HG03565 (cell line): ENCODE measurements at regions not wholly inside any gene's neighbourhood (a gene's known extent, or its start where the extent isn't known, plus 50 kb on each side); places are given as distances from the start of the nearest gene placed in this dataset.

Source experiments
- ATAC-seq: cut with Tn5 transposase; IDR thresholded peaks from one replicate; pipeline ENCODE4 v1.9.1; 2021; ENCODE audit warnings: mild to moderate bottlenecking, moderate library complexity; ENCODE audit not compliant: unreplicated experiment

DNA sequence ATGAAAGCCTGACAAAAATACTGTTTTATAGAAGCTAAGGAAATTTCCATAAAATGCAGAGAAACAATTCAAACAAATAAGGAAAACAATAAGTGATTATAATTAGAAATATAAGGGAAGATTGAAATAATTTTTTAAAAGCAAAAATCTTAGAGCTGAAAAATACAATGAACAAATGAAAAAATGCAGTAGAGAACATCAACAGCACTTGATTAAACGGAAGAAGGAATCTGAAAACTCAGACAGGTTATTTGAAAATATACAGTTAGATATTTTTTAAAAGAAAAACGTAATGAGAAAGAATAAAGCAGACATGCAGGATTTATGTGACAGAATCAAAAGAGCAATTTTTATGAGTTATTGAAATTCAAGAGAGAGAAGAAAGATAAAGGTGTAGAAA, 279.1 kb upstream of the MAGI2 start:
- no peak for ATAC-seq

DNA sequence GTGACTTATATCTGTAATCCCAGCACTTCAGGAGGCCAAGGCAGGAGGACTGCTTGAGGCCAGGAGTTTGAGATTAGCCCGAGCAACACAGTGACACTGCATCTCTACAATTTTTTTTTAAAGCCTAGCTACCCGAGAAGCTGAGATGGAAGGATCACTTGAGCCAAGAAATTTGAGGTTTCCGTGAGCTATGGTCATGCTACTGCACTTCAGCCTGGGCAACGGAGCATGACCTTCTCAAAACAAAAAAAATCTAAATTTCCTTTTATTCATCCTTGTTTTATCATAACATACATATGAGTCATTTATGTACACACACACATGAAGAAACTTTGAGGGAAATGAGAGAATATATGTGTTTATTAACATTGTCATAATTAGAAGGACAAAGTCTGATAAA, 277.5 kb upstream of the MAGI2 start:
- no peak for ATAC-seq

DNA sequence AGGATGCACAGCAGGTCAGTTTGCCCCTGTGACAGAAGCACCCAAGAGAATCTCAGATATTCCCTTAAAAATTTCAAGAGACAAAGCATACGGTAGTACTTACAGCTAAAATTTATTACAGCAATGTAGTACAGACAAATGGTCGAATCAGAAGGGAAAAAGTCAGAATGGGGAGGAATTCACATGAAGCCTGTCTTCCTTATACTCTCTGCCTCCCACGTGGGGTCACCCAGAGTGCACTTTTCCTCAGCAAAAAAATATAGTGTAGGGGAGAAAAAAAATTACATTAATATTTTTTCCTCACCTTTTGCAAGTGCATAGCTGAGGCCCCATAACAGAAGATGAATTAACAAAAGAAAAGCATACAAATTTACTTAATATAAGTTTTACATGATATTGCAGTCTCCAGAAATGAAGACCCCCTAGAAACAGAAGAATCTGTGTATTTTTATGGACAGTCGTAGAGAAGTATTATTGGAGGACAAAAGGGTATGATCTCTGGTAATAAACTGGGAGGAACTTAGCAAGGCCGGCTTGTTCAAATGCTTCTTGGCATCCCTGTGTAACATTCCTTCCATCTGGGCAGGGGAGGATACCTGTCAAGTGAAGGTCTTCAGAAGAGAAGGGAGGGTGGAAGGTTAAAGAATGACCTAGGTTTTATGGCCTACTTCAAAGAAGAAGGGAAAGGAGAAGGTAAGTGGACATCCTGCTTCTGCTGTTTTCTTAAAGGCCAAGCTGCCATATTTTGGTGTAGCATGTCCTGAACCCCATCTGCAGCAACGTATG, 270.6 kb upstream of the MAGI2 start:
- ATAC-seq = no peak

DNA sequence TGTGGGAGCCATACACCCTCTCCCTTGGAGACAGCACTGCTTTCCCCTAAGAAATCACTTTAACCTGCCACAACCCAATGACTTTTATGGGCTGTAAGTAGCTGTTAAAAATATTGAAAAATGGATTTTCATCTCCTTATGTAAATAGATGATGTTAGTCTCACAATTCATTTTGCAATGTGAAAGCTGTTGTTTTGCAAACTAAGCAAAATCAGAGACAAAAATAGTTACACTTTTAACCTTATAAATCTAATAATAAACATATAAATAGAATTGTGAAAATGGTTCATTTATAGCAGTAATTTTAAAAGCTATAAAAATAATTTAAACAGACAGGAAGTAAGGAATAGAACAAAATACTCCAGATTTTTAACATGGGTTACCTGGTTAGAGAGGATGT, 268.8 kb upstream of the MAGI2 start:
- no peak for ATAC-seq

DNA sequence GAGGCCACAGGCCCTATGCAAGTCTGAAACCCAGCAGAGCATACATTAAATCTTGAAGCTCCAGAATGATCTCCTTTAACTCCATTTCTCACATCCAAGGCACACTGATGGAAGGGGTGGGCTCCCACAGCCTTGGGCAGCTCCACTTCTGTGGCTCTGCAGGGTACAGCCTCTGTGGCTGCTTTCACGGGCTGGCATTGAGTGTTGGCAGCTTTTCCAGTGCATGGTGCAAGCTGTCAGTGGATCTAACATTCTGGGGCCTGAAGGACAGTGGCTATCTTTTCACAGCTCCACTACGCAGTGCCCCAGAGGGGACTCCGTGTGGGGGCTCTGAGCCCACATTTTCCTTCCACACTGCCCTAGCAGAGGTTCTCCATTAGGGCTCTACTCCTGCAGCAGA, 265.7 kb upstream of the MAGI2 start:
- no peak for ATAC-seq

DNA sequence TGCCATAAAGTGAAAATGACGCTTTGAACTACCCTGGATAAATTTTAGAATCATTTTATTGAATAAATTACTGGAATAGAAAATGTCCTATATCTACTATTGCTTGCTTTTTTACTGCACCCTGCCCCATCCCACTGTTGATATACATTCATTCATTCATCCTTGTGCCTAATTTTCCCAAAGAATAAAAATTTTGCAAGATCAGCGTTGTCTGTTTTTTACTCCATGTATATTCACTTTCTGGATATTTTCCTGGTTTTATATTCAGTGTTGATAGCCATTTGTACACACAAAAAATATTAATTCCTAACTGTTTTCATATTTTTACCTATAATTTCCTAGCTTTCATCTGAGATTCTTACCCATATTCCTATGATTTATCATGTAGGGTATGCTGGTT, 262.9 kb upstream of the MAGI2 start:
- no peak for ATAC-seq

DNA sequence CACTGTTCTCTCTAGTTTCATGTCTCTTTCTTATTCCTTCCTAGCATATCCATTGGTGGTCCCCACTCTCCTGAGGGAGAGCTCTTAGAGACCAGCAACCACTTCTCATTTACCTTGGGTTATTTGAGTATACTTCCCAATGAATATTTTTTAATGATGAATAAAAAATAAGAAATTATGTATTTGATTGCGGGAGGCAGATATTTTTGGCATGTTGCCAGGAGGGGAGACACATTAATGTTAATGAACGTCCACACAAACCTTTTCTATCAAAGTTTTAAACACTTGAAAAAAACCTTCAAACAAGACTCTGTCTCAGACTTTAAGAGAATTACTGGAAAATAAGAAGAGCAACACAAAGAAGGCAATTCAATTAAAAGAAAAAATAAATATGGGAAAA, 260.6 kb upstream of the MAGI2 start:
- ATAC-seq = no peak

DNA sequence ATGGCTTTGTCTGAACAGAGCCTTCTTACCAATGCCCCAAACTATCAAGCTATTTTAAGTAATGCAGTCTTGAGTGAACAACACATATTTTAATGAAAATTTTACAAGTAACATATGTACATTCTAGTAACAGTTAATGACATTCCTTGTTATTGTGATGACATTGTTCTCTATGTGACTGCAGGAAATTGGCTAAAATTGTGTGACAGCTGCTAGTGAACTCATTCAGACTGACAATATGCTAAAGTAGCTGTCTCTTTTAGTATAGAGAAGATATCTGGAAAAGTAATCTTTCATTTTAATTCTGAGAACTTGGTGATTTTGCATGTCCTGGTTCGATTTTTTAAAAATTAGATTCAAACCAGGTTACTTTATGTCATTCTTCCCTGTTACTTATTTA, 259.8 kb upstream of the MAGI2 start:
- ATAC-seq = no peak

DNA sequence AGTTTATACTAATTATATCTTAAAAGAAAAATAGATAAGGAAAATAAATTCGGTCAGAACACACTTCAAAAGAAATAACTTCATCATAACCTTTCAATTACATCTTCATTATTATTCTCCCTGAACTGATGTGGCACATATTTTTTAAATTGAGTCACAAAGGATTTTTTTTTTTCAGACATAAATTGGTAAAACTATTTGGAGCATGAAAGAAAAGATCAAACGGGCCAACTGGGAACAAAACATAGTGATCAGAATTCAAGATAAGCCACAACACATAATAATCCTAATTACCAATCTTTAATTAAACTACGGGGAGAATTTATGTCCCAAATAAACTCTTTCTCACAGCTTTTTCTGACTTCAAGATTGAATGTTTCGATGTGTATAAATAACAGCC, 258.2 kb upstream of the MAGI2 start:
- no peak for ATAC-seq

DNA sequence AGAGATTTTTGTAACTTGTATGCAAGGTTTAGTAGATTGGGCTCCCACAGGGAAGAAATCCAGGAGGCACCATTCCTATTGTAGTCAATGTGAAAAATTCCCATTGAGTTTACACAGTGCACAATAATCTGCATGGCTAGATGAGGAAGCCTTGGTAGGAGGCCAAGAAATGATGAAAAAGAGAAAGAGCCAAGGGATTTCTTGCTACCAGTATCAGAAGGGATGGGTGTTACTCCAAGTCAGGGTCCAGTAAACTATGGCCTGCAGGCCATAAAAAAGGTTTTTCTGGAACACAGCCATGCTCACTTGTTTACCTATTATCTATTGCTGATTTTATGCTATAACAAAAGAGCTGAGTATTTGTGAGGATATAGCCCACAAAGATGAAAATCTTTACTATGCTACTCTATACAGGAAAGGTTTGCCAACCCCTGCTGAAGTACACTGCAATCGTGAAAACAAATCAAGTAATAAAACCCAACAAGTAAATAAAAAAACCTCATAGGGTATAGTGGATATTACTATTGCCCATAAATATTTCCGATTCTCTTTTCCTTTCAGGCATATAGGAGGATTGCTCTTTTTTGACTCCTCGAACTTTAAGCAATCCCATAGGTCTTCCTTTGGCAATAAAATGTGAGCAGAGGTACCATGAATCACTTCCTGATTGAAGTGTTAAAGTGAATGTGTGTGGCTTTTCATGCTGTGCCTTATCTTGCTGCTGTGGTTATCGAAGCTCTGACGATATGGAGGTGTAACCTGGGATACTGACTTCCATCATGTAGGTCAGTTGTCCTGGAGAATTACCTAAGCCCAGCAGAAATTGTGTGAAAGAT, 256.3 kb upstream of the MAGI2 start:
- ATAC-seq = no peak

DNA sequence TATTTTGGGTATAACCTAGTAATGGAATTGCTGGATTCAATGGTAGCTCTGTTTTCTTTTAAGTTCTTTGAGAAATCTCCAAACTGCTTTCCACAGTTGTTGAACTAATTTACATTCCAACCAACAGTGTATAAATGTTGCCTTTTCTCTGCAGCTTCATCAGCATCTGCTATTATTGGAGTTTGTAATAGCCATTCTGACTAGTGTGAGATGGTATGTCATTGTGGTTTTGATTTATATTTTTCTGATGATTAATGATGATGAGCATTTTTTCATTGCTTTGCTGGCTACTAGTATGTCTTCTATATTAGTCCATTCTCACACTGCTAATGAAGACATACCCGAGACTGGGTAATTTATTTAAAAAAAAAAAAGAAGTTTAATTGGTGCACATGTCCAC, 248.6 kb upstream of the MAGI2 start:
- ATAC-seq = no peak

DNA sequence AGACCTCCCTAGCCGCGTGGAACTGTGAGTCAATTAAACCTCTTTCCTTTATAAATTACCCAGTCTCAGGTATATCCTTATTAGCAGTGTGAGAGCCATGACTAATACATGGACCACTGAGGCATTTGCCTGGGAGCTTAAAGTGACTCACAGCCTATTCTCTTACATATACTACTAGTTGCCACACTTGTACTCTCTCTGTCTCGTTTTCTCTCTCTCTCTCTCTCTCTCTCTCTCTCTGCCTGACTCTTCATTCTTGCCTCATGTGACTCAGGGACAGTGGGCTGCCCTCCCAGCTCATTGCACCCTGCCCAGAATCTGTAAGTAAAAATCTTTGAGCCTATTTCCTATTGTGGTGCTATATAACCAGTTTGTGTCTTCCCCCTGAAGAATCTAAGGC, 238.5 kb upstream of the MAGI2 start:
- no peak for ATAC-seq

DNA sequence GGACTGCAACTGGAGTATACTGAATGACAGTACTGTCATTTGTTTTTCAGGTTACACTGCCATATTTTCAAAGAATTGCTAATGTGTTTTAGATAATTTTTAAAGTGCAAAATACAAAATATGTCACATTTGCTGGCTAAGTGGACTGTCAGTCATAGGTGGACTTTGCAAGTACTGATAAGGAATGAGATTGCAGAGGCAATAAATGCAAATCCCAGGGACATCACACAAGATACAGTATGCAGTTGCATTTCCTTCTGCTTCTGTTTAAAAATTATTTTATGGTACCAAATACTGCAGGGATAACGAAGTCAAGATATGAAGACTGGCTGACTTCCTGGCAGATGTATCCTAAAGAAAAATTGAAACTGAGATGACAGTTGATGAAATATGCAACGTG, 237.6 kb upstream of the MAGI2 start:
- no peak for ATAC-seq

DNA sequence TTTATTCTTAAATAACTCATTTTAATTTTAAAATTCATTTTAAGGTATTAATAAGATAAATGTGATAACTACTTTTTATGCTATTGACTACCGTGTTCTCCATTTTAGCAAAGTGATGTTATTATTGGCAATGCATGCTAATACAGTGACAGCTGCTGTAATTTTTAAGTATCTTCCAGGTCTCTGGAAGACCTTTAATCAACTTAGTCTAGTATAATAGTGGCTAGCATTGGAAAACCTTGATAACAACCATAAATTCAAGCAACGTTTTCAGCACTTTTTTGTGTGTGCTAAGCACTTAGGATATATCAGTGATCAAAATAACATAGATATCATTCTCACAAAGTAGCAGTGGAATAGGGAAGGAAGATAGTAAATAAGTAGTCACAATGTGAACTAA, 230.9 kb upstream of the MAGI2 start:
- ATAC-seq = no peak

DNA sequence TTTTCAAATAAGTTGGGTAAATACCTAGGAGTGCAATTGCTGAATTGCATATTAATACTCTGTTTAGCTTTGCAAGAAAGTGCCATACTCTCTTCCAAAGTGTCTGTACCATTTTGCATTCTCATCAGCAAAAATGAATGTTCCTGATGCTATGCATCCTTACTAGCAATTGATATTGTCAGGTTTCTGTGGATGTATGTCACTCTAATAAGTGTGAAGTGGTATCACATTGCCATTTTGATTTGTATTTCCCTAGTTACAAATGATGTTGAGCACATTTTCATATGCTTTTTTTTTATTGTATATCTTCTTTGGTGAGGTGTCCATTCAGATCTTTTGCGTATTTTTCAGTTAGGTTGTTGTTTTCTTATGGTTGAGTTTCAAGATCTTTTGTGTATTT, 230.4 kb upstream of the MAGI2 start:
- no peak for ATAC-seq

DNA sequence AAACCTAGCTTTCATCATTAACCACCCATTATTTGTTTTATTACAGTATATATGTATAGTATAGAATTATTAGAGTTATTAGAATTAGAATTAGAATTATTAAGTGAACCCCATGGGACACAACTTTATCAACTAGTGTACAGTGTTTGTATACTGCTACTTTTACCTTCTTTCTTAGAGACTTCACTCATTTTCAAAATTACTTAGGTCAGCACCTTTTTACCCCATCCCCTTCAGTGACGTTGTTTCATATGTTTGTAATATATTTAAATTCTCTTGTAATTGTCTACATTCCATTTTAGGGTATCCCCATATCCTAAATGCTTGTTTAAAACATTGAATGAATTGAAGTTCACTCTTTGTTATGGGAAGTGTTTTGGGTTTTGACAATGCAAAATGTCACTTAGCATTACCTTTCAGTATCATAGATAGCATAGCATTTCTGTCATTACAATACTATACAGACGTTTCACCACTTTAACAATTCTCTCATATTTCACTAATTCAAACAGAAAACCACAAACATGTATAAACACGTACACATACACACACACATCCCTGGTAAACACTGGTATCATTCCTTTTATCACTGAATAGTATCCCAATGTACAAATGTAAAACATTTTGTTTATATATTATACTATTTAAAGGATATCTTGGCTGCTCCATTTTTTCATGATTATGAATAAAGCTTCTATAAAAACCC, 229.9 kb upstream of the MAGI2 start:
- ATAC-seq = no peak

DNA sequence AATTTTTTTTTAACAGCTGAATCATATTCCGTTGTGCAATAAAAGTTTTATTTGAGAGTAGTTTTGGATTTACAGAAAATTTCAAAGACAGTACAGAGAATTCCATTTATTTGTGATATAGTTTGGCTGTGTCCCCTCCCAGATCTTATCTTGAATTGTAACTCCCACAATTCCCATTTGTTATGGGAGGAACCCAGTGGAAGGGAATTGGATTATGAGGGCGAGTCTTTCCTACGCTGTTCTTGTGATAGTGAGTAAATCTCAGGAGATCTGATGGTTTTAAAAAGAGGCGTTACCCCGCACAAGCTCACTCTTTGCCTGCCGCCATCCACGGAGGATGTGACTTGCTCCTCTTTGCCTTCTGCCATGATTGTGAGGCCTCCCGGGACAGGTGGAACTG, 228.0 kb upstream of the MAGI2 start:
- no peak for ATAC-seq

DNA sequence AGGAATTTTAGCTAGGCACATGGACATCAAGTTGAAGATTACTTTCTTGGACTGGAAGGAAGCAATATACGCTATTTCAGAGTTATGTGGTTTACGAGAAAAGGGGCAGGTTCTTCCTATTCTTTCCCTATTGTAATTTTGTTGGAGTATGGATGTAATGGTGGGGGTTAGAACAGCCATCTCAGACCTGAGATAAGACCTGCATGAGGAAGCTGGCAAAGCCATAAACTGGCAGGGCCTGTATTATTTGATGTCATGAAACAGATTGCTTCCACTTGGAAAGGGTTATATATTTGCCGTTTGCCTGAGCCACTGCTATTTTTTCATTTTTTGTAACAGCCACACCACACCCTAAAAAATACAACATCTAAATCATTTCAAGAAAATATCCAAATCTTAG, 220.5 kb upstream of the MAGI2 start:
- ATAC-seq = no peak

DNA sequence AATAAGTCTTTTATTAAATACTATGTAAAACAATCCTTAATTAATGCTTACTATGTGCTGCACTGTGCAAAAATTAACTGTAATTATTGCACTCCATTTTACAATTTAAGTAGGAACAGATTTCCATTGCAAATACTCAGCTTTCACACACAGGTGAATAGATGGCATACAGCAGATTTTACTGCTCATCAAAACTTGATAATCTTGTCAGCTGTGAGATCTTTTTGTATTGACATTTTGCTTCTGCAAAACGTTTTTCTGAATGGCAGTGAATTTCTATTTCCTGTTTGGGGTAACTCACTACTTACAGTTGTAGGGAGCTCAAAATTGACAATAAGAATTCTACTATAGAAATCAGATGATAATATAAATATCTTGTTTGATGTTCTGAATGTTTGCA, 220.0 kb upstream of the MAGI2 start:
- no peak for ATAC-seq

DNA sequence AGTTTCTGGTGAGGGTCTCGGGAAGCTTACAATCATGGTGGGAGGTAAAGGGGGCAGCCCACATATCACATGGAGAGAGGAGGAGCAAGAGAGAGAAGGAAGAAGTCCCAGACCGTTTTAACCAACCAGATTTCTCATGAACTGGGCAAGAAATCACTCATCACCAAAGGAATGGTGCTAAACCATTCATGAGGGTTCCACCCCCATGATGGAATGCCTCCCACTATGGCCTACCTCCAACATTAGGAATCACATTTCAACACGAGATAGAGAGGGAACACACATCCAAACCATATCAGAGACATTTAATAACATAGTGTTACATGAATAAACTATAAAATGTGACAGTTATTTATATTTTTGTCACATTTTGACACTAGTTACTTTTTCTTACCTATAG, 214.8 kb upstream of the MAGI2 start:
- no peak for ATAC-seq

DNA sequence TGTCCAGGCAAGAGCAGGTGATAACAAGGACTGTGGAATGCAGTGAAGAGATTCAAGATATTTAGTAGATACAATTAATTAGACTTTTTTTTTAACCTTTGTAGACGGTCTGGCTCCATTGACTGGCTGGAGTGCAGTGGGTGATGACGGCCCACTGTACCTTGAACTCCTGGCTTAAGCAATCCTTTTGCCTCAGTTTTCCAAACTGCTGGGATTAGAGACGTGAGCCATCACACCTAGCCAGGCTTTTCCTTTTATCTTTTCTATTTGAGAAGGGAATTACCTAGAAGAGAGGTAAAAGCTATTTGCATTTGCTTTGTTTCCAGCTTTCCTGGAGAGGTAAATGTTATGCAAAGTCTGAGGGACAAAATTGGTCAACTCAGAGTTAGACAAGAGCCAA, 213.0 kb upstream of the MAGI2 start:
- no peak for ATAC-seq
